ENCODE measurements at regions not wholly inside any gene's neighbourhood (a gene's known extent, or its start where the extent isn't known, plus 50 kb on each side); places are given as distances from the start of the nearest gene placed in this dataset.
A peak's percentile ranks its signal among the peaks of the same experiment; 100 is the strongest.

- peaks cover 17% of the 10 kb centered on the region for H3K9me3 Mint-ChIP-seq
- H3K4me1 Mint-ChIP-seq (ENCODE audit: low read depth), result peaks cover 27% of the 10 kb centered on the region
- intact Hi-C loops (cut with micrococcal nuclease), result no loop called here
- peaks cover 32% of the 10 kb centered on the region for H3K27me3 Mint-ChIP-seq
- no peak overlapping the region for H3K4me3 Mint-ChIP-seq
- H3K27ac Mint-ChIP-seq, result no peak overlapping the region
- peaks cover 11% of the 10 kb centered on the region for H3K36me3 Mint-ChIP-seq (ENCODE audit: low read depth)
Measured at GRCh38 chr10:2992401-2993198, 74.7 kb upstream of the PFKP start.

- H3K27ac Mint-ChIP-seq, result no peak overlapping the region
Measured at GRCh38 chr10:2990764-2991163, 76.6 kb upstream of the PFKP start.

GRCh38 chr10:2989292-2989947 is 77.9 kb upstream of the PFKP start:
- peak overlapping the region; percentile 10 for H3K27ac Mint-ChIP-seq
- peaks cover 11% of the 10 kb centered on the region for H3K36me3 Mint-ChIP-seq (ENCODE audit: low read depth)
- H3K4me1 Mint-ChIP-seq (ENCODE audit: low read depth), result peaks cover 47% of the 10 kb centered on the region
- H3K4me3 Mint-ChIP-seq, result no peak overlapping the region
- H3K27me3 Mint-ChIP-seq, result peaks cover 14% of the 10 kb centered on the region
- intact Hi-C loops (cut with micrococcal nuclease), result loop anchor here (5.0 kb wide), 1 partner anchor 38 kb away; no protein-coding TSS in a partner anchor
- peaks cover 25% of the 10 kb centered on the region for H3K9me3 Mint-ChIP-seq

More at GRCh38 chr10:2990764-2991163, 76.6 kb upstream of the PFKP start:
- intact Hi-C loops (cut with micrococcal nuclease), result no loop called here
- Mint-ChIP-seq H3K4me3 (no peak overlapping the region), H3K9me3 (peaks cover 25% of the 10 kb centered on the region), H3K27me3 (peaks cover 18% of the 10 kb centered on the region), H3K36me3 (ENCODE audit: low read depth) (peaks cover 11% of the 10 kb centered on the region), H3K4me1 (ENCODE audit: low read depth) (peaks cover 34% of the 10 kb centered on the region)

- Mint-ChIP-seq H3K4me1 (ENCODE audit: low read depth) (peaks cover 59% of the 10 kb centered on the region), H3K9me3 (peaks cover 25% of the 10 kb centered on the region), H3K27ac (peak overlapping the region; percentile 71), H3K4me3 (peak overlapping the region; percentile 37), H3K27me3 (peaks cover 11% of the 10 kb centered on the region), H3K36me3 (ENCODE audit: low read depth) (peaks cover 11% of the 10 kb centered on the region)
- intact Hi-C loops (cut with micrococcal nuclease), result loop anchor here (5.0 kb wide), 1 partner anchor 40 kb away; no protein-coding TSS in a partner anchor
Measured at GRCh38 chr10:2987185-2987768, 80.1 kb upstream of the PFKP start.

- Mint-ChIP-seq H3K36me3 (ENCODE audit: low read depth) (peaks cover 11% of the 10 kb centered on the region), H3K4me1 (ENCODE audit: low read depth) (peaks cover 63% of the 10 kb centered on the region), H3K9me3 (peaks cover 25% of the 10 kb centered on the region), H3K27me3 (peaks cover 11% of the 10 kb centered on the region), H3K4me3 (peak overlapping the region; percentile 59), H3K27ac (peak overlapping the region; percentile 71)
- intact Hi-C loops (cut with micrococcal nuclease), result loop anchor here (5.0 kb wide), 1 partner anchor 41 kb away; no protein-coding TSS in a partner anchor
Measured at GRCh38 chr10:2986391-2986801, 81.0 kb upstream of the PFKP start.

GRCh38 chr10:2985729-2986232 is 81.6 kb upstream of the PFKP start:
- peaks cover 68% of the 10 kb centered on the region for H3K4me1 Mint-ChIP-seq (ENCODE audit: low read depth)
- intact Hi-C loops (cut with micrococcal nuclease), result loop anchor here (5.0 kb wide), 1 partner anchor 42 kb away; no protein-coding TSS in a partner anchor
- peak overlapping the region; percentile 71 for H3K27ac Mint-ChIP-seq
- peaks cover 25% of the 10 kb centered on the region for H3K9me3 Mint-ChIP-seq
- peaks cover 11% of the 10 kb centered on the region for H3K27me3 Mint-ChIP-seq
- H3K4me3 Mint-ChIP-seq, result peak overlapping the region; percentile 59
- peaks cover 11% of the 10 kb centered on the region for H3K36me3 Mint-ChIP-seq (ENCODE audit: low read depth)

- Mint-ChIP-seq H3K4me1 (ENCODE audit: low read depth) (peaks cover 79% of the 10 kb centered on the region), H3K27me3 (peaks cover 11% of the 10 kb centered on the region), H3K4me3 (no peak overlapping the region), H3K27ac (peak overlapping the region; percentile 39), H3K36me3 (ENCODE audit: low read depth) (peaks cover 11% of the 10 kb centered on the region), H3K9me3 (peaks cover 25% of the 10 kb centered on the region)
- intact Hi-C loops (cut with micrococcal nuclease), result loop anchor here (5.0 kb wide), 1 partner anchor 43 kb away; no protein-coding TSS in a partner anchor
Measured at GRCh38 chr10:2984682-2985081, 82.7 kb upstream of the PFKP start.

GRCh38 chr10:2982146-2982545 is 85.2 kb upstream of the PFKP start:
- no peak overlapping the region for H3K4me3 Mint-ChIP-seq
- H3K27me3 Mint-ChIP-seq, result peaks cover 3% of the 10 kb centered on the region
- intact Hi-C loops (cut with micrococcal nuclease), result no loop called here
- peaks cover 90% of the 10 kb centered on the region for H3K4me1 Mint-ChIP-seq (ENCODE audit: low read depth)
- H3K9me3 Mint-ChIP-seq, result peaks cover 3% of the 10 kb centered on the region
- peak overlapping the region; percentile 83 for H3K27ac Mint-ChIP-seq
- H3K36me3 Mint-ChIP-seq (ENCODE audit: low read depth), result no peaks in the 10 kb centered on the region

GRCh38 chr10:2981361-2981801 is 86.0 kb upstream of the PFKP start:
- H3K9me3 Mint-ChIP-seq, result no peaks in the 10 kb centered on the region
- H3K4me1 Mint-ChIP-seq (ENCODE audit: low read depth), result peaks cover 83% of the 10 kb centered on the region
- H3K27me3 Mint-ChIP-seq, result peaks cover 3% of the 10 kb centered on the region
- intact Hi-C loops (cut with micrococcal nuclease), result no loop called here
- H3K27ac Mint-ChIP-seq, result peak overlapping the region; percentile 83
- no peak overlapping the region for H3K4me3 Mint-ChIP-seq
- H3K36me3 Mint-ChIP-seq (ENCODE audit: low read depth), result no peaks in the 10 kb centered on the region

- Mint-ChIP-seq H3K4me1 (ENCODE audit: low read depth) (peaks cover 78% of the 10 kb centered on the region), H3K36me3 (ENCODE audit: low read depth) (no peaks in the 10 kb centered on the region), H3K9me3 (no peaks in the 10 kb centered on the region), H3K4me3 (no peak overlapping the region), H3K27ac (peak overlapping the region; percentile 83), H3K27me3 (peaks cover 3% of the 10 kb centered on the region)
- intact Hi-C loops (cut with micrococcal nuclease), result no loop called here
Measured at GRCh38 chr10:2980791-2981360, 86.5 kb upstream of the PFKP start.

- peaks cover 71% of the 10 kb centered on the region for H3K4me1 Mint-ChIP-seq (ENCODE audit: low read depth)
- H3K9me3 Mint-ChIP-seq, result no peaks in the 10 kb centered on the region
- intact Hi-C loops (cut with micrococcal nuclease), result no loop called here
- H3K27me3 Mint-ChIP-seq, result peaks cover 3% of the 10 kb centered on the region
- H3K27ac Mint-ChIP-seq, result peak overlapping the region; percentile 83
- no peaks in the 10 kb centered on the region for H3K36me3 Mint-ChIP-seq (ENCODE audit: low read depth)
- H3K4me3 Mint-ChIP-seq, result no peak overlapping the region
Measured at GRCh38 chr10:2980116-2980515, 87.2 kb upstream of the PFKP start.

GRCh38 chr10:2979306-2979705 is 88.0 kb upstream of the PFKP start:
- intact Hi-C loops (cut with micrococcal nuclease), result loop anchor here (2.0 kb wide), 1 partner anchor 51 kb away; no protein-coding TSS in a partner anchor
- Mint-ChIP-seq H3K9me3 (no peaks in the 10 kb centered on the region), H3K27me3 (peaks cover 1% of the 10 kb centered on the region), H3K4me3 (peak overlapping the region; percentile 38), H3K4me1 (ENCODE audit: low read depth) (peaks cover 63% of the 10 kb centered on the region), H3K27ac (peak overlapping the region; percentile 83), H3K36me3 (ENCODE audit: low read depth) (no peaks in the 10 kb centered on the region)

- peak overlapping the region; percentile 83 for H3K27ac Mint-ChIP-seq
- no peaks in the 10 kb centered on the region for H3K36me3 Mint-ChIP-seq (ENCODE audit: low read depth)
- H3K4me3 Mint-ChIP-seq, result peak overlapping the region; percentile 32
- no peaks in the 10 kb centered on the region for H3K9me3 Mint-ChIP-seq
- intact Hi-C loops (cut with micrococcal nuclease), result loop anchor here (1.0 to 2.0 kb wide), 3 partner anchors 50 to 139 kb away; no protein-coding TSS in a partner anchor
- peaks cover 62% of the 10 kb centered on the region for H3K4me1 Mint-ChIP-seq (ENCODE audit: low read depth)
- H3K27me3 Mint-ChIP-seq, result peaks cover 1% of the 10 kb centered on the region
Measured at GRCh38 chr10:2978574-2979273, 88.6 kb upstream of the PFKP start.

All from dendritic cell treated with granulocyte-macrophage colony-stimulating factor and Interleukin-4, amounts not matched to agents 40 ng/mL and 50 ng/mL, for 4 days (primary cell).